GM18502 (cell line): ENCODE measurements at regions not wholly inside any gene's neighbourhood (a gene's known extent, or its start where the extent isn't known, plus 50 kb on each side); places are given as distances from the start of the nearest gene placed in this dataset.

Experiments
- ATAC-seq: cut with Tn5 transposase; IDR thresholded peaks from one replicate; pipeline ENCODE4 v1.9.1; 2021; ENCODE audit warnings: mild to moderate bottlenecking; ENCODE audit not compliant: unreplicated experiment, poor library complexity

DNA sequence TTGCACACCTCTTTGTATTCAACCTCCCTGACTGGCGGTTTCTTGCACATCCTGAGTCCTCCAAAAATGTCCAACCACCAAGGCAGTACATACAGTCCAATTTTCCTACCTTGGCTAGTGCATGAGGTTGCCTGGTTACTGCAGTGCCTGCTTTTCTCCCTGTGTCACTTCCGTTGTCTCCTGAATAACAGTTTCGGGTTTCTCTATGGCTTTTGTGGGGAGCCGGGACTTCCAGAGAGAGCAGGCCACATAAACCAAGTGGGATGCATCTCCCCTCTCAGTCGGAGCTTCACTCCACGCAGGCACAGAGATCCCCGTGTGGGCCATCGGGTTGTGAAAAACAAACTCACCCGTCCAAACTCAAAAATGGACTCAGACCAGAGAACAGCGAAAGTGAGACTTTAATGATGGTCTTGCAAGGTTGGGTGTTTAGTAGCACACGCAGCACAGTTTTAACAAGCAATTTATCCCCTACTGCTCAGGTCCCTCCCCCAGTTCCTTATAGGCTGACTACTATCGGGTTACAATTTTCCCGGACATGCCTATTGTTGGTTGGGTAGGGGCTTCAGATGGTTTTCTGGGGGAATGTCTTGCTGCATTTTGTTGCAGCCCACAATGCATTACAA lies 173.1 kb downstream of the POU4F1 start:
- ATAC-seq, result no peak

DNA sequence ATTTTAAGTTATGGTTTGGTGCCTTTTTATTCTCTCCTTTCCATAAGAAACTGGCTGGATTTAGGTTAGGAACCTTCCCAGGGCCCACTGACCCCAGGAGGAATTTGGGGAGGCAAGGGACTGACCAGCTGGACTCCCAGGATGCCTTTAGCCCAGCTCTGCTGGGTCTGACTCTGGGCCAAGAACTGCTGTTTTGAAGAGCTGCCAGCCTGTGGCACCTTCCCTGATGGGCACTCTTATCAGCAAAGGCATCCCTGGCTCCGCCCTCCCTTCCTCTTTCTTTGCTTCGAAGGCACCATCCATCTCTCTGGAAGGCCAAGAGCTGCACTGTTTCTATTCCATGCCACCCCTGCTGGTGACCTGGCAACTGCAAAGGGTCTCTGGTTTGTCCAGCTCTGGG lies 174.7 kb downstream of the POU4F1 start:
- no peak for ATAC-seq

DNA sequence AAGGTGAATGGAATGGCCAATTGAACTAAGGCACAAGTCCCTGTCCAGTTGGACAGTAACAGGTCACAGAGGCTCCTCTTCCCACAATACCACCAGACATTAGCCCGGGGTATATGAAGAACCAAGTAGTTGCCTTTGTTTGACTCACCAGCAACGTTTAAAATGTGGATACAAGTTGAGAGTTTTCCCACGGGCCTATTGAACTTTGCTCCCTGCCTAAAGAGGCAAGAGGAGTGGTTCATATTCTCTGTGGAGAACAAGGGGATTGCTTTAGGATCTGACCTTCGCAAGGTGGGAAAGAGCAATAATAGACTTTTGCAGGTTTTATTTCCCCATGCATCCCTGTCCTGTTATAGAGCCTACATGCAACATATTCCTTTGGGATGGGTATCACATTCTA lies 177.2 kb downstream of the POU4F1 start:
- no peak for ATAC-seq

GRCh38 chr13:78420814-78421213 lies 182.5 kb downstream of the POU4F1 start:
- ATAC-seq, result peak; percentile 90

DNA sequence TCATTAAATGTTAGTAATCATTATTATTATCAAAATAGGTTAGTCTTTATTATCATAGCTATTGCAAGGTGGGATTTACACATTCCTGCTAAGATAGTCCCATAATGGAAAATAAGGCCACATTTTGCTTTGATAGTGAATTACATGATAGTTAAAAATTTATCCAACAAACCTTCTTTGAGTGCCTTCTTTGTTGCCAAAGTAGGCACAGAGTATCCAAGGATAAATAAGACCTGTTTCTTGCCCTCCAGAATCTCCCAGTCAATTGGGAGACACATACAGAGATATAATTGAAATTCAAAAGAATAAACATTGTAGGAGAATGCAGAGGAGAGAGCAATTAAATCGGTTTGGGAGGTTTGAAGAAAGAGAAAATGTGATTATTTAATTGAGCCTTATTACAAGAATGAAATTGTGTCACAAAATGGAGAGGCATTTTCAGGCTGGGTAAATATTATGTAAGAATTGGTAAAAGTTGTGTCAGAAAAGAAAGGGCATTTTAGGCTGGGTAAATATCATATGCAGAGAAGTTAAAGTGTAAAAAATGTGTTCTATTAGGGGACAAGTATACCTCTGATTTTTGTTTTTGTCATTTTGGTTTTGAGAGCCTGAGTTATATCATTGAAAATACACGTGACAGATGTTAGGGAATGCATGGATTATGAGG lies 189.3 kb downstream of the POU4F1 start:
- ATAC-seq, result no peak

GRCh38 chr13:78410847-78411246 lies 192.5 kb downstream of the POU4F1 start:
- no peak for ATAC-seq

- no peak for ATAC-seq
Measured at GRCh38 chr13:78410164-78410563, 193.2 kb downstream of the POU4F1 start.

GRCh38 chr13:78409172-78409571 lies 194.2 kb downstream of the POU4F1 start:
- ATAC-seq, result peak; percentile 71

DNA sequence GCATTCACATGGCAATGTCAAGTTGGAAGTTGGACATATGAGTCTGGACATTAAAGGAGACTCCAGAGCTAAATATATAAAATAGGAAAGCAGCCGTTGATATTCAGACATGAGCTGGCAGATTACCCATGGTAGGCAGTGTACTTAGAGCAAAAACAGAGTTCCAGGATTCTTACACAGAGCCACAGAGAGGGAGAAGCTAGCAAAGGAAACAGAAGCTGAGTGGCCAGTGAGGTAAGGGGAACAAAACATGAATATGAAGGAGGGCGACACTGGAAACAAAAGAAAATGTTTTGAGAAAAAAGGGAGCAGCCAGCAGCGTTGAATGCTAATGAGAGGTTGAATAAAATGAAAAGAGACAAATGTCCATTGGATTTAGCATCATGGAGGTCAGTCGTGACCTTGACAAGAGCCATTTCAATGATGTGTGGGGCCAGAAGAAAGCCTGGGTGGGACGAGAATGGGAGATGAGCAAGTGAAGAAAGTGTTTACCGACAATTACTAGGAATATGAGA lies 198.4 kb downstream of the POU4F1 start:
- ATAC-seq, result no peak

DNA sequence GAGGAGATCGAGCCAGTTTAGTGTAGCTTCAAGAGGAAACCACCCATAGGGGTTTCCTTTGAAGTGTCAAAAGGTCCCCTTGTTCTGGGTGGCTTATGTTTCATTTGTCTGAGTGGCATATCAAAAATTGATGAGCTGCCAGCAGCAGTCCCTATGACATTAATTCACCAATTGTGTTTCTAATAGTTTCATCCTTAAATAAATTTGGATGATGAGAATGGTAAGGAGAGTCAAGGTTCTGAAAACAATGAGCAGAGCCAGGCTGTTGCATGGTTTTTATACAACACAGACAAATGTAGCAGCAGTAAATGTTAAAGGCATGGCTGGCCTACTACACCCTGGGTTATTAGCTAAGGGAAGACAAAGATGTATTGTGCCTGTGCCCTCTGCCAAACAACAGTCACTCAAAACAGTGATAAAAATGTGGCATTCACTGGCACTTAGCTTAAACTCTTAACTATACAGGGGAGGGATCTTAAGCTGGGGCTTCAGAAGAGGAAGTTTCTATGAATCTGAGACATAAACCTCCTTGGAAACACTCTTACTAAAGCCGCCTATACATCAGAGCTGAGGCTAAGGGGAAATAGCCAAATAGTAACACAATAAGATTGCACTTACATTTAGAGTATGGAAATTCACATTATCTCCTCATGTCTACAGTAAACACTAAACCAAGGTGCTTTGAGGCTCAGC lies 200.5 kb downstream of the POU4F1 start:
- ATAC-seq, result peak; percentile 29

GRCh38 chr13:78401873-78402707 lies 201.3 kb downstream of the POU4F1 start:
- no peak for ATAC-seq

- peak; percentile 89 for ATAC-seq
Measured at GRCh38 chr13:78398743-78399410, 204.5 kb downstream of the POU4F1 start.

DNA sequence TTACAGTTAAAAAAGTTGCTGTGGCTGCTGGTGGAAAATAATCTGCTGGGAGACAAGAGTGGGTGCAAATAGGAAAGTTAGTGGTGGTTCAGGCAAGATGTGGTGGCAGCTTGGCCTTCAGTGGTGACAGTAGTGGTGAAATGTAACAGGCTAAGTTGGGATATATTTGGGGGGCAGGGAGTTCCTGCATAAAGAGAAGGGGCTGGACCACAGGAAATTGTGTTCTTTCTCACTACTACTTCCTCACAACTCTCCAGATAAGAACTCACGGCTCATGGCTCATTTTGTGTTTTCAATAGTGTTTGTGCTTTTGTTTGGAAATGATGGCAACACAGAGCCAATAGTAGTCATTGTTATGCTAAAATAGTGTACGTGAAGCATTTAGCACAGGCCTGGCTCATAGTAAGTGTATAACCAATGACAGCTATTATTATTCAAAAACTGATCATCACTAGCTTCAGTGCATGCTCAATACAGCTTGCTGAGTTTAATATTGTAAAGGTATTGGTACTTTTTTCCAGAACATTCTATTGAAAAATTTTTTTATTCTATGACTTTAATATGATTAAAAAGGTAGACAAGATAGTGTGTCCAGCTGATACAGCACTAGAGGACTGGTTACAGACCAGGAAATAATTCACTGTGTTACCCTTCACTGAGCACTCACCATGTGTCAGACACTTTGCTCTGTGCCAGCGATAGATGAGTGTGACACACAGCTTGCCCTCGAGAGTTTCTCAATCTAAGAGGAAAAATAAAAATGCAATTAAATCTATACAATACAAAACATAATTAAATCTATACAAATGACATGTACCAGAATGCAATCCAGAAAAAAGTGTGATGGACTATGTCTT lies 209.8 kb downstream of the POU4F1 start:
- no peak for ATAC-seq

DNA sequence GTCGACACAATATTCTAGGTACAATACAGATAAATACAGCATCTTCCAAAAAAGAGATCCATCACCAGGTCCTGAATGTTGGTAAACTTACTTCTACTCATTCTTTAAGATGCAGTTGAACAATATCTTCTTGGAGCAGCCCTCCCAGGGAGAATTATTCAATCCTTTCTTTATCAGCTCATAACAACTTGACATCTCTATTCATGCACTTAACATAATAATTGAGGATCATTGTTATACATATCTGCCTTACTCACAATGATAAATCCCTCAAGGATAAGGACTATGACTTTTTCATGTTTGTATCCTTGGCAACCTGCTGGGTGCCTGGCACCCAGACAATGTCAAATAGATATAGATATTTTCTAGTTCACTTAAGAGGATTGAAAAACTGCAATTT lies 219.5 kb downstream of the POU4F1 start:
- no peak for ATAC-seq

- no peak for ATAC-seq
Measured at GRCh38 chr13:78383071-78383484, 220.3 kb downstream of the POU4F1 start.

- ATAC-seq, result no peak
Measured at GRCh38 chr13:78382491-78382890, 220.9 kb downstream of the POU4F1 start.

- ATAC-seq, result no peak
Measured at GRCh38 chr13:78376822-78377221, 226.5 kb downstream of the POU4F1 start.

- no peak for ATAC-seq
Measured at GRCh38 chr13:78376033-78376432, 227.3 kb downstream of the POU4F1 start.

- no peak for ATAC-seq
Measured at GRCh38 chr13:78372581-78372980, 230.8 kb downstream of the POU4F1 start.
